Activated T-helper 1 cell treated with anti-CD3 and anti-CD28 coated beads, Interleukin-12 subunit alpha, Interleukin-12 subunit beta, Interleukin-2, Interleukin-4 antibody, amounts not matched to agents 30 ng/mL and 10 ng/mL and 1 ng/mL, durations not matched to agents 14 hours and 24 hours and 36 hours (primary cell): ENCODE measurements at regions not wholly inside any gene's neighbourhood (a gene's known extent, or its start where the extent isn't known, plus 50 kb on each side); places are given as distances from the start of the nearest gene placed in this dataset.

Experiments used
- DNase-seq: peaks from one replicate; pipeline ENCODE4 v3.0.0; 2021; ENCODE audit warnings: low spot score
- H3K27ac Mint-ChIP-seq: one replicate; pipeline ENCODE4 v1.8.0; 2021; ENCODE audit warnings: mild to moderate bottlenecking, mixed read lengths
- H3K27me3 Mint-ChIP-seq: one replicate; pipeline ENCODE4 v1.8.0; 2022; ENCODE audit warnings: mild to moderate bottlenecking, moderate library complexity, mixed read lengths; ENCODE audit not compliant: insufficient read depth
- H3K36me3 Mint-ChIP-seq: one replicate; pipeline ENCODE4 v1.8.0; 2021; ENCODE audit warnings: low read depth, mixed read lengths
- H3K4me1 Mint-ChIP-seq: one replicate; pipeline ENCODE4 v1.8.0; 2021; ENCODE audit warnings: low read depth, mixed read lengths
- H3K4me3 Mint-ChIP-seq: one replicate; pipeline ENCODE4 v1.8.0; 2021; ENCODE audit warnings: mild to moderate bottlenecking, moderate library complexity, mixed read lengths
- H3K9me3 Mint-ChIP-seq: one replicate; pipeline ENCODE4 v1.8.0; 2021; ENCODE audit warnings: mixed read lengths
- intact Hi-C: fragments of 100-400 bp; cut with micrococcal nuclease; formaldehyde crosslinking; loops from one replicate; pipeline ENCODE4 v1.15.1; 2024

DNA sequence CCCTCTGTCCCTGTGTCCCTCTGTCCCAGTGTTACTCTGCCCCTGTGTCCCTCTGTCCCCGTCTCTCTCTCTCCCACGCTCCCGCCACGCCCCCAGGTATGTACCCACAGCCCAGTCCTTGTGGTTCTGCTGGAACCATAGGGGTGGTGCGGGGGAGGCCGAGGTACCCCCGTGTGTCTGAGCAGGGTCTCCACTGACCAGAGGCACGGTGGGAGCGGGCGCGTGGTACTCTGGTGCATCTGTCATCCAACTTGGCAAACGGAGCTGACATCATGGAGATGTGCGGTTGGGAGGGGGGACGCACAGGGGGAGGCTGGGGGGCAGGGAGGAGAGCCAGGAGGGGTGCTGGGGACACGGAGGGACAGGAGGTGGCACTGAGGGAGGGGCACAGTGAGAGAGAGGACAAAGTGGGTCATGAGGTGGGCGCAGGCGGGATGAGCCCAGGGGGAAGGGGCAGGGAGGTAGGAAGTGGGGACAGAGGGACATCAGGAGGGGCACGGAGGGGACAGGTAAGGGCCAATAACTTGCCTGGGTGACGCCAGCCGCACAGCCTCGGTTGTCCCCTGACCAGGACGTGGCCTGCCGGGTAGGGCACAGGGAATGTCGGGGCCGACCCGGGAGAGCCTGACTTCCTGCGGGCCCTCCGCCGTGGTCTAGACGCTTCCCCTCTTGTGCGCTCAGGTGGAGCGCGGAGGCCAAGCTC is 163.6 kb upstream of the PDE10A start:
- Mint-ChIP-seq H3K4me3 (no peak overlapping the region), H3K9me3 (no peaks in the 10 kb centered on the region)
- intact Hi-C loops: no loop called here

DNA sequence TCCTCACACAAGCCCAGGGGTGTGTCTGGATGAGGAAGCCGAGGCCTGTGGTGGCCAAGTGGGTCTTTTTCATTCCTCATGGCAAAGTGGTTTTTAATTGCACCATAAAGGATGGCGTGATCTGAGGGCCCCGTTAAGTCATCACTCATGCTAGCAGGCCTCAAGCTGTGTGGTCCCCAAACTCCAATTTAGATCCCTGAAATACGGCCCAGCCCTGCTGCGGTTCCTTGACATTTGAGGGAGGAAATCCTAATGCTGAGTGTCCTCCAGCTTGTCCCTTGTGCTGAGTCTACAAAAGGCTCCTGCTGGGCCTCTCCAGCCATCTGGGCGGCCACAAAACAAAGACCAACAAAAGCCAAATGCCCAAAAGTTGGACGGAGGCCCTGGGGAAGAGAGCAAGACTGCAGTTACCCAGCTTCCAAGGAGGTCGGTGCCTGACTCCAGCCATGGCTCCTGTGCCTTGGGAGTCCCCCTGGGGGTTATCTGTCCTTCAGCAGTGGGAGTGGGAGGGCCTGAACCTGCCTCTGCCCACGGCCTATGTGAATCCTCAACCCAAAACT is 162.3 kb upstream of the PDE10A start:
- Mint-ChIP-seq H3K9me3 (no peaks in the 10 kb centered on the region), H3K36me3 (no peaks in the 10 kb centered on the region), H3K27me3 (peaks cover 13% of the 10 kb centered on the region), H3K4me3 (no peak overlapping the region), H3K27ac (no peak overlapping the region), H3K4me1 (no peaks in the 10 kb centered on the region)
- no peak for DNase-seq
- intact Hi-C loops: no loop called here

More for the DNA sequence above, 163.6 kb upstream of the PDE10A start:
- DNase-seq: no peak
- Mint-ChIP-seq H3K36me3 (no peaks in the 10 kb centered on the region), H3K27me3 (peaks cover 10% of the 10 kb centered on the region), H3K27ac (no peak overlapping the region), H3K4me1 (peaks cover 2% of the 10 kb centered on the region)

DNA sequence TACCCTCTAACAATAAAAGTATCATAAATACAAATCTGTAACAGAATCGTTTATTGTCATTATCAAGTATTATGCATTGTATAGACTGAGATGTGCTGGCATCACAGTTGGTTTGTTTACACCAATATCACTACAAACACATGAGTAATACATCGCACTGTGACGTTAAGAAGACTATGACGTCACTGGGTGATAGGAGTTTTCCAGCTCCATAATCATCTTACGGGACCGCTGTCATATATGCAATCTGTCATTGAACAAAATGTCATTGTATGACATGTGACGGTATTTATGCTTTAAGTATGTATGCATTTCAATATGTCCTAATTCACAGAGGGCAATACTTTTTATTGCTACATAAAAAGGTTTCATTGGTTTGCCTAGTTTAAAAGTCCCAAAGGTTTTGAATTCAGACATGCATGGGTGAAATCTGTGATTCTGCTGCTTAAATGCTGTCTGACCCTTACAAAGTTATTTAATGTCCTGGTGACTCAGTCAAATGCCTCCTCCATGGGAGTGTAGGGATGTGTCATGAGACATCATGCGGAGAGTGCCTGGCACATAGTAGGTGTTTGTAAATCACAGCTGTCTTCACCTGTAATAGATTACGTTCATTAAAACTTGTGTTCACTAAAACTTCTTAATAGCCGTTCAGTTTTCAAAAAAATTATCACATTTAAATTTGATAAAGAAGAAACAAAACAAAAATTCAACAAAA is 160.7 kb upstream of the PDE10A start:
- DNase-seq: no peak
- Mint-ChIP-seq H3K4me1 (no peaks in the 10 kb centered on the region), H3K27ac (no peak overlapping the region), H3K36me3 (no peaks in the 10 kb centered on the region), H3K4me3 (no peak overlapping the region), H3K27me3 (peaks cover 20% of the 10 kb centered on the region), H3K9me3 (no peaks in the 10 kb centered on the region)
- intact Hi-C loops: no loop called here

DNA sequence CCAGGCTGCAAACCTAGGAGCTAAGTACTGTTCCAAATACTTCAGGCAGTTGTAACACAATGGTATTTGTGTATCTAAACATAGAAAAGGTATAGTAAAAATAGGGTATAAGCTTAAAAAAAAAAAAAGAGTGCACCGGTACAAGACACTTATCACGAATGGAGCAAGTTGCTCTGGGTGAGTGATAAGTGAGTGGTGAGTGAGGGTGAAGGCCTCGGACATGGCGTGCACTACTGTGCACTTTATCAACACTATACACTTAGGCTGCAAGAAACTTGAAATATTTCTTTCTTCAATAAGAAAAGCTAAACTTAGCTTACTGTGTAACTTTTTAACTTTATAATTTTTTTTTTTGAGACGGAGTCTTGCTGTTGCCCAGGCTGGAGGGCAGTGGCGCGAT is 159.5 kb upstream of the PDE10A start:
- no peak overlapping the region for H3K27ac Mint-ChIP-seq
- no peak overlapping the region for H3K4me3 Mint-ChIP-seq
- intact Hi-C loops: no loop called here
- no peaks in the 10 kb centered on the region for H3K36me3 Mint-ChIP-seq
- peaks cover 21% of the 10 kb centered on the region for H3K27me3 Mint-ChIP-seq
- no peaks in the 10 kb centered on the region for H3K4me1 Mint-ChIP-seq
- H3K9me3 Mint-ChIP-seq: no peaks in the 10 kb centered on the region
- no peak for DNase-seq

DNA sequence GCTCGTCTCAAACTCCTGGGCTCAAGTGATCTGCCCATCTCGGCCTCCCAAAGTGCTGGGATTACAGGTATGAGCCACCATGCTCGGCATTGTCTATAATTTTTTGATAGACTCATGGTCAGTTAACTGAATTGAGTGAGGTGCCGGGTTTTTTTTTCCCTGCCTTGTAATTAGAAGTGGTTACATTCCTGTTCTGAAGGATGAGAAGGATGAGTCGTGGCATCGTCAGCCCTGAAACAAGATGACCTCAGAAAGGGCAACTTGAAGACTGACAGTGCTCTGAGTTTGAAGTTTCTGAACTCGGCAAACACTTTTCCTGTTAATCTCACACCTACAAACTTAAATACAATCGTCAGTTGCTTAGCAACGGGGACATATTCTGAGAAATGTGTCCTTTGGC is 158.7 kb upstream of the PDE10A start:
- Mint-ChIP-seq H3K36me3 (no peaks in the 10 kb centered on the region), H3K27ac (no peak overlapping the region), H3K27me3 (peaks cover 21% of the 10 kb centered on the region), H3K4me3 (no peak overlapping the region), H3K9me3 (no peaks in the 10 kb centered on the region), H3K4me1 (no peaks in the 10 kb centered on the region)
- no peak for DNase-seq
- intact Hi-C loops: no loop called here

DNA sequence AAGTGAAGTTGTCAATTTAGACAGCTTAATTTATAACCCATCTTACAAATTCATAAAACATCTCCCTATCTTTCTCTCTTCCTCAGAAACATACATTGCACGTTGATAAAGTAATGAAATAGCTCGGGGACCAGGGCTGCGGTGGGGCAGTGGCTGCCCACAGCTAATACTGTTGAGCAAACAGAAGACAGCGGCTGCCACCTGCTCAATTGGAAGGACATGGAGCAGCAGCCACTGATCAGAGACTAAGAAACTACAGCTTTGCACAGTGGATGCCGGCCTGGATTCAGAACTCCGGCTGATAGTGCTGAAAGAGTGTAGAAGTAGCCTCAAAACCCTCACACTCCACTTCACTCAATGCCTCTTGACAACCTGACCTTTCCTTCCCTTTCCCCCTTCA is 157.9 kb upstream of the PDE10A start:
- intact Hi-C loops: no loop called here
- Mint-ChIP-seq H3K4me1 (no peaks in the 10 kb centered on the region), H3K9me3 (no peaks in the 10 kb centered on the region), H3K4me3 (no peak overlapping the region), H3K27me3 (peaks cover 21% of the 10 kb centered on the region), H3K27ac (no peak overlapping the region), H3K36me3 (no peaks in the 10 kb centered on the region)
- no peak for DNase-seq

DNA sequence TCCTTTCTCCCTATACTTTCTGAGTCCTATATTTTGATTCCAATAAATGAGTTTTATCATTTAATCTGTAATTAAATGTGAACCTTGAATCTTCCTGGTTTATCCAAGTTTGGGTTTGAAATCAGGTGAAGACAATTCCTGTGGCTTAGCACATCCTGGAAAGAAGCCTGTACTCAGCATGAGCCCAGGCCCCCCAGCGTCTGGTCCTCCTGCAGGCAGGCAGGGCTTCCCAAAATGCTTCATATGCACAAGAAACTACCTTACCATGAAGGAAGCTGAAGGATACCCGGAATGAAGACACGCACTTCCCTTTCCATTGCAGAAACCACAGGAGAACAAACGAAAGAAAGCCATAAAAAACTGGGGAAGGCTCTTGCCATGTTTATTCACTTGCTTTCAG is 157.4 kb upstream of the PDE10A start:
- no peak overlapping the region for H3K4me3 Mint-ChIP-seq
- no peak overlapping the region for H3K27ac Mint-ChIP-seq

DNA sequence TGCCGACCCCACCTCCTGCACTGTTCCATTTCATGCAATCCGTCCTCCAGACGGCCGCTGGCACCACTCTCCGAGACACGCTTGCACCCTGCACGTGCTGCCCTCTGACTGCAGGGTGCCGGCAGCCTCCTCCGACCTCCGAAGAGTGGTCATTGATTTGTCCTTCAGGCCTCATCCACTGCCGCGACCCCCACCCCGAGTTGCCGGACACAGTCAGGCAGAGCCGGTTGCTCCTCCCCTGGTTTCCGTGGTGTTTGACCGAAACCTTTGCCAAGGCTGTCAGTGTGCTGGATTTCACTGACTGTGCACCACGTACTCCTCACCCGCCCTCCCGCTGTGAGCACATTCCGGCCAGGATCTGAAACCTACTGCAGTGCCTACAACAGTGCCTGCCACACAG is 156.4 kb upstream of the PDE10A start:
- no peak overlapping the region for H3K4me3 Mint-ChIP-seq
- intact Hi-C loops: no loop called here
- no peak for DNase-seq
- H3K27ac Mint-ChIP-seq: no peak overlapping the region
- H3K9me3 Mint-ChIP-seq: no peaks in the 10 kb centered on the region
- no peaks in the 10 kb centered on the region for H3K4me1 Mint-ChIP-seq
- no peaks in the 10 kb centered on the region for H3K36me3 Mint-ChIP-seq
- H3K27me3 Mint-ChIP-seq: peaks cover 21% of the 10 kb centered on the region

More for the DNA sequence above, 157.4 kb upstream of the PDE10A start:
- Mint-ChIP-seq H3K36me3 (no peaks in the 10 kb centered on the region), H3K9me3 (no peaks in the 10 kb centered on the region), H3K27me3 (peaks cover 21% of the 10 kb centered on the region), H3K4me1 (no peaks in the 10 kb centered on the region)
- DNase-seq: no peak
- intact Hi-C loops: no loop called here

DNA sequence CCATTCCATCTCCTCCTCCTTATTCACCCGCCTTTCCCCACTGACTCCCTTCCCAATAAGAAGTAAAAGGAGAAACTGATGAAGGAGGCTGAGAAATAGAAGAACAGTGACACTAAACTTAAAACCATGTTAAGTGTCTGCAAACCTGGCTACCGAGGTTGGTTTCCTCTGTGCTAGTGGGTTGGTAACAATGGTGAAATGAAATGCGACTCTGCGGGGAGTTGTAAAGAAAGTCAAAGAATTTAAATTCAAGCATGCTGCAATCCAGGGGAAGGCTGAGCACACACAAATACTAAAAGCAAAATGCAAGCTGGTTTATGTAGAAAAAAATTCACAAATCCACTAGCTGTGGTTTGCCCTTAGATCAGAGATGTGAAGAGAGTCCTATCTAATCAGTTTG is 155.2 kb upstream of the PDE10A start:
- intact Hi-C loops: no loop called here
- no peak for DNase-seq
- Mint-ChIP-seq H3K9me3 (no peaks in the 10 kb centered on the region), H3K36me3 (no peaks in the 10 kb centered on the region), H3K27ac (no peak overlapping the region), H3K4me3 (no peak overlapping the region), H3K4me1 (no peaks in the 10 kb centered on the region), H3K27me3 (peaks cover 21% of the 10 kb centered on the region)

DNA sequence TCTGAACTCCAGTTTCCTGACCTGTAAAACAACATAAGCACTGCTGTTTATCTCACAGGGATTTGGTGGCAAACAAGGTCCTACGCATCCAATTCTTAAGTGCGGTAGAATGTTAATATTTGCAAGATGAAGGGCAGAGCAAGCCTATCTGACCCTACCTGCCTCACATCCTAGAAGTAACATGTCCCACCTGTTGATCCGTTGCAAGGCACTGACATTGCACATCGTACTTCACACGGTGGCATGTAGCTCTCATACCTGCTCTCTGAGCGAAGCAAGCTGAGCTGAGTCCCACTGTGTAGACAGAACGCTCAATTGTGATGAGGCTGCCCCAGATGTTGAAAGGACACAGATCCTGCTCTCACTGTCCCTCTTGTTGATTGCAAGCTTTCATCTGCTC is 154.7 kb upstream of the PDE10A start:
- Mint-ChIP-seq H3K27ac (no peak overlapping the region), H3K4me1 (no peaks in the 10 kb centered on the region), H3K9me3 (no peaks in the 10 kb centered on the region), H3K4me3 (no peak overlapping the region), H3K27me3 (peaks cover 21% of the 10 kb centered on the region), H3K36me3 (no peaks in the 10 kb centered on the region)
- no peak for DNase-seq
- intact Hi-C loops: no loop called here

DNA sequence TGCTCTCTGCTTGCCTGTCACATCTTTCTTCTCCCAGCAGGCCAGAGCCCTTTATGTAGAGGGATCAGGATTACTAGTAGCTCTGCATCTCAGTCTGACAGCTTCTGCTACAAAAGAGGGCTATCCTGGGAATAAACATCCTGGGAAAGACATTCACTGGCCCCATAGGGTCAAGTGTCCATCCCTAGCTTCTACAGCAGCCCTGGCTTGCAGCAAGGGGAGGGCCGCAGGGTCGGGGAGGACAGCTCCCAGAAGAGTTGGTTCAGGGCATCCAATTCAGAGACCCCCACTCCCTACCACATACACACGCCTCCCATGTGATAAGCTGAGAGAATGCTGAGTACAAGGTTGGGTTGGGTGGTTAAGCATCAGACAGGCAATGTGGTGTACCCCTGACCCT is 154.1 kb upstream of the PDE10A start:
- H3K4me3 Mint-ChIP-seq: no peak overlapping the region
- no peak for DNase-seq
- no peaks in the 10 kb centered on the region for H3K36me3 Mint-ChIP-seq
- intact Hi-C loops: no loop called here
- no peaks in the 10 kb centered on the region for H3K4me1 Mint-ChIP-seq
- peaks cover 21% of the 10 kb centered on the region for H3K27me3 Mint-ChIP-seq
- no peak overlapping the region for H3K27ac Mint-ChIP-seq
- no peaks in the 10 kb centered on the region for H3K9me3 Mint-ChIP-seq

DNA sequence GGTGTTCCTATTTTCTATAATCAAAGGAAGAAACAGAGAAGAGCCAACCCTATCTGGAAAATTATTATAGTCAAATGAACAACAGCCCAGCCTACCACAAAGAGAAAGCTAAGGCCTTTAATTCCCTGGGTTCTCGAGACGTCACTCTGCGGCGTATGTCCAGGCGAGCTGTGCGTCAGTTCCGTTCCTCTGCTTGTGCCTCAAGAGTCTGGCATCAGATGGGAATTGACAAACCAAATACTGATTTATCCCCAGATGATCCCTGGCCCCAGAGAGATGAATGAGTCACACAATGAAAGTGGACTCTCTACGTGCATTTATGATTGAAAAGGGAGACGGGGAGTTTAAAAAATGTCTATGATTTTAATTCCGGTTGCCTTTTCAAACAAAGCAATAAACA is 151.6 kb upstream of the PDE10A start:
- H3K27ac Mint-ChIP-seq: no peak overlapping the region
- DNase-seq: no peak
- no peak overlapping the region for H3K4me3 Mint-ChIP-seq
- H3K27me3 Mint-ChIP-seq: peaks cover 10% of the 10 kb centered on the region
- intact Hi-C loops: no loop called here
- H3K4me1 Mint-ChIP-seq: no peaks in the 10 kb centered on the region
- no peaks in the 10 kb centered on the region for H3K36me3 Mint-ChIP-seq
- H3K9me3 Mint-ChIP-seq: peaks cover 6% of the 10 kb centered on the region

DNA sequence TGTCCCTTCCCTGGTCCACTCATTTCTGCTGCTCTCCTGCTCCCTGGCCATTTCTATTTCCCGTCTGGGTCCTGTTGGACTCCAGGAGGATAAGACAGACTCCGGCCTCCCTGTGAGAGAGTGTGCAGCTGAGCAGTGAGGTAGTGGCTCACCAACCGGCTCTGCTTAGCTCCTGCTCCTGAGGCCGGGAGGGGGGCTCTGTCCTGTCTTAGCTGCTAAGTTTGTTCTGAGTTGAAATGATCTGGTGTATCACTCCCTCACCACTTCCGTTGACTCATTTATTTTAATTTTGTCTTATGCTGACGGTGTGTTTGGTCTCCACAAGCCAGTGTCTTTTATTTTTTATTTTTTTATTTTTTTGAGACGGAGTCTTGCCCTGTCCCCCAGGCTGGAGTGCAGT is 148.5 kb upstream of the PDE10A start:
- H3K27me3 Mint-ChIP-seq: peaks cover under 1% of the 10 kb centered on the region
- H3K4me3 Mint-ChIP-seq: no peak overlapping the region
- no peaks in the 10 kb centered on the region for H3K4me1 Mint-ChIP-seq
- H3K36me3 Mint-ChIP-seq: no peaks in the 10 kb centered on the region
- intact Hi-C loops: no loop called here
- no peak for DNase-seq
- H3K9me3 Mint-ChIP-seq: peaks cover 6% of the 10 kb centered on the region
- H3K27ac Mint-ChIP-seq: no peak overlapping the region
